GM10266 (cell line): ENCODE measurements at regions not wholly inside any gene's neighbourhood (a gene's known extent, or its start where the extent isn't known, plus 50 kb on each side); places are given as distances from the start of the nearest gene placed in this dataset.

Experiments used
- DNase-seq: peaks from one replicate; pipeline ENCODE4 v3.0.0; 2012; ENCODE audit errors: extremely low spot score
- TF ChIP-seq, protein P1 (sequence below): IDR thresholded peaks from 2 replicates; pipeline ENCODE4 v1.5.1; 2012; ENCODE audit warnings: mild to moderate bottlenecking, low read depth; ENCODE audit not compliant: control insufficient read depth, insufficient read depth; ENCODE audit errors: missing control alignments

DNA sequence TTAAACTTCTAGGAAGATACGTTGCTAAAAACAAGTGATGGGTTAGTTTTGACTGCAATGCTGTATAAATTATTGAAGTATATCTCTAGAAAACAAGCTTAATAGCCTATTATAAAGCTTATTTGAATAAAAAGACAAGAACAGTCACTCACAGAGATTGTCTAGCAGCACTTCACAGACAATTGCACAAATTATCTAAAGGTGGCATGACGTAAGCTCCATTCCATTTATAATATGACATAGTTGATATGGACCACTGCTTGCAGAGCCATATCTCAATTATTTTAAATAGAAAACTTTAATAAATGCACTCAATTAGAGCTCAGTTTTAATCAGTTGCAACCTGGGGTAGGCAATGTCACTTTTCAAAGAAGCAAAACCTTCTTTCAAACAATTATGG is 319.9 kb upstream of the GBE1 start:
- DNase-seq, result no peak
- TF ChIP-seq, protein P1, sequence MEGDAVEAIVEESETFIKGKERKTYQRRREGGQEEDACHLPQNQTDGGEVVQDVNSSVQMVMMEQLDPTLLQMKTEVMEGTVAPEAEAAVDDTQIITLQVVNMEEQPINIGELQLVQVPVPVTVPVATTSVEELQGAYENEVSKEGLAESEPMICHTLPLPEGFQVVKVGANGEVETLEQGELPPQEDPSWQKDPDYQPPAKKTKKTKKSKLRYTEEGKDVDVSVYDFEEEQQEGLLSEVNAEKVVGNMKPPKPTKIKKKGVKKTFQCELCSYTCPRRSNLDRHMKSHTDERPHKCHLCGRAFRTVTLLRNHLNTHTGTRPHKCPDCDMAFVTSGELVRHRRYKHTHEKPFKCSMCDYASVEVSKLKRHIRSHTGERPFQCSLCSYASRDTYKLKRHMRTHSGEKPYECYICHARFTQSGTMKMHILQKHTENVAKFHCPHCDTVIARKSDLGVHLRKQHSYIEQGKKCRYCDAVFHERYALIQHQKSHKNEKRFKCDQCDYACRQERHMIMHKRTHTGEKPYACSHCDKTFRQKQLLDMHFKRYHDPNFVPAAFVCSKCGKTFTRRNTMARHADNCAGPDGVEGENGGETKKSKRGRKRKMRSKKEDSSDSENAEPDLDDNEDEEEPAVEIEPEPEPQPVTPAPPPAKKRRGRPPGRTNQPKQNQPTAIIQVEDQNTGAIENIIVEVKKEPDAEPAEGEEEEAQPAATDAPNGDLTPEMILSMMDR, result no peak

DNA sequence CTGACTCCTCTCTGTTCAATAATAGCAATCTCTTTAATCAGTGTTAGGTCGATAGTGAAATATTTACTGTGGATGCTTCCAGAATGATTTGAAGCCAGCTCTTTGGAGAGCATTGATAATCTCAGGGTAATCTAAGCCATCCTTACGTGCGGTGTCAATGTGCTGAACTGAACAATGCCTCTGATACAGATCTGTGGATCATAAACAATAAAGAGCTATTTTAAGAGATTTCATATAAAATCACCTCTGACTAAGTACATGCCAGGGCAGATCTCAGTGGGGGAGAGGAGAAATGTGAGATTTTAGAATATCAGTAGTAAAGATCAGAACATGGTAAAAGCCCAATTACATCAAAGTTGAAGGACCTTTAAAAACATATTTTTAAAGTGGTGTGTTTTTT is 319.3 kb upstream of the GBE1 start:
- TF ChIP-seq, protein P1, result no peak
- DNase-seq, result no peak

DNA sequence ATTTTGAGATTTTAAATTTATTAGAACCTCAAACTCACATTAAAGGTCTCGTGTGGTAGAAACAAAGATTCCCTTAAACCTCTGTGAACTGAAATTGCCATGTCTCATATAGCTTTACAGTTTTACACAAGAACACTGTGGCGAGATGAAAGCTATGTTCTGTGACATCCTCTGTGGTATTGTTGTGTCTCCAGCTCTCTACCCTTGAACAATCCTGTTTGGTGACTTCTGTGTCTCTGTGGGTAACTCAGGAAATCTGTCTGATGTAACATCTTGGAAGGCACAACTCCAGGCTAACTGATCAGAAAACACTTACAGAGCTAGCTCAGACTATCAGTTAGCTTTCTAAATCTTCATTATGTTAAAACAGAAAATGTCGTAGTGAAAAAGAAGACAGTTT is 318.8 kb upstream of the GBE1 start:
- no peak for DNase-seq
- TF ChIP-seq, protein P1, result no peak

DNA sequence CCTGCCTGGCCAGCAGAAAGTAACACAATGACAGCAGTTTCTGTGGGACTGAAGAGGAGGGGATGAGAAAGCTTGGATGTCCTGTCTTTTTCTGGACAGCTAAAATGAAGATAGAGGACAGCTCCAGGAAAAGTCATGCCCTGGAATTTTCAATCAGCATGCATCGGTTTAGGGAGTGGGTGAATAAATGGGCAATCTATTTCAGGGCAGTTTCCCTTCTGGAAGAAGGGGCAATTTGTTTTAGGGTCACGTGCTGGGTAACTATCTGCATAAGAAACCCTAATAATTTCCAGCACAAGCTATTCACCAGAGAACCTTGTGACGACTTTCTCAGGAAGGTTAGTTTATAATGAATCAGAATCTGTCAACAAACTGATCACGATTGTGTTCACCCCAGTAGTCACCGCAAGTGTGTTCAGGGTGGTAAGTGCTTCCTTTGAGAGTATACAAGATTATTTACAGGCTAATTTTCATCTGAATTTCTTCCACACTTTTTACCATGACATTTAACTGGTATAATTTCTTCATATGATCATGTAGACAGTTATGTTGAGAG is 318.0 kb upstream of the GBE1 start:
- TF ChIP-seq, protein P1, result no peak
- no peak for DNase-seq

DNA sequence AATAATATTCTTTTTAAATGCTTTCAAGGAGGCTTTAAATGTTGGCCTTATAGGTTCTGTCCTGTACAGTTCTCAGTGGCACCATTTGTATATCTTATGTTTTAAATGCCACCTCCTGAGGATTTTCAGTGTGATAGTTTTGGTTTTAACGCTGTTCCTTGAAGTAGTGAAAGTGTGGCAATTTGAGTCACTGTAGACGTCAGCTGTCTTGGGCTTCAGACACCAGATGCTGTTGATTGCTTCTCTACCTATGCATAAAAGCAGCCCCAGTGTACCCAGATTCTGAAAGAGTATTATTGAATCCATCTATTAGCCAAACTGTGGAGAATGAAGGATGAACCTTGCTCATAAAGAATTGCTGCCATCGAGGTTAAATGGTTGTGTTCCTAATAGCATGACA is 316.8 kb upstream of the GBE1 start:
- DNase-seq, result no peak
- TF ChIP-seq, protein P1, result no peak

DNA sequence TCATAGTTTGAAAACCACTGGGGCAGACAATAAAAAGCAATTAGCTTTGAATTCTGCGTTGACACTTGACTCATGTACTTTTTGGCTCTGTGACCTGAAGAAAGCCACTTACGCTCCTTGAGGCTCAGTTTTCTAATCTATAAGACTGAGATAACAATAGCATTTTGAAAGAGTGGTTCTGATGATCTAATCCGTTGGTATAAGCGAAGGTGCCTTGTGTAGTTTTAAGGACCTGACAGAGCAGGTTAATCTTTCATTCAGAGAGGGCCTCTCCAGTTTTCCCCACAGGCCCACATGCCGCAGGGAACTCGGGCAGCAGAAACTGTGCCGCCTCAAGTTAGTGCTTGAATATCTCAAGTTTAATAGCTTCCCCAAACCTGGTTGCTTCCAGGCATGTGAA is 306.0 kb upstream of the GBE1 start:
- no peak for DNase-seq
- TF ChIP-seq, protein P1, result no peak

DNA sequence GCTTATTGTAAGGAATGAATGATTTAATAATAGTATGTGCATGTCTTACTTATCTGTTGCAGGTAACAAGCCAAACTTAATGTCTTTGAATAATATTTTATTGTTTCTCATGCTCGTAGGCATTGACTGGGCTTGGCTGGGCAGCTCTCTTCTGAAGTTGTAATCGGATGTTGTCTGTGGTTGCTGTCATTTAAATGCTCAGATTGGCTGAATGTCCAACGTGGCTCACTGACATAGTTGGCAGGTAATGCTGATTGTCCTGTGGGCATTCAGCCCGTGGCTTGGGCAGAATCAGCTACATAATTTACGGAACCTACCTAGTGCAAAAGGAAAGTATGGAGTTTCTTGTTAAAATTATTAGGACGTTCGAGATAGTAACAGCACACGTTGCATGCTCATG is 297.4 kb upstream of the GBE1 start:
- TF ChIP-seq, protein P1, result no peak
- DNase-seq, result no peak
